Kidney glomerular epithelial cell (primary cell): ENCODE measurements at regions not wholly inside any gene's neighbourhood (a gene's known extent, or its start where the extent isn't known, plus 50 kb on each side); places are given as distances from the start of the nearest gene placed in this dataset.
"Not testable (repeated sequence)": the region's sequence is repeated elsewhere in the genome, so short reads cannot be mapped to it uniquely, and the experiment has no call there.

ENCODE experiments used
- DNase-seq: peaks from one replicate; lab custom pipeline; 2025; lab: John Stamatoyannopoulos, UW

DNA sequence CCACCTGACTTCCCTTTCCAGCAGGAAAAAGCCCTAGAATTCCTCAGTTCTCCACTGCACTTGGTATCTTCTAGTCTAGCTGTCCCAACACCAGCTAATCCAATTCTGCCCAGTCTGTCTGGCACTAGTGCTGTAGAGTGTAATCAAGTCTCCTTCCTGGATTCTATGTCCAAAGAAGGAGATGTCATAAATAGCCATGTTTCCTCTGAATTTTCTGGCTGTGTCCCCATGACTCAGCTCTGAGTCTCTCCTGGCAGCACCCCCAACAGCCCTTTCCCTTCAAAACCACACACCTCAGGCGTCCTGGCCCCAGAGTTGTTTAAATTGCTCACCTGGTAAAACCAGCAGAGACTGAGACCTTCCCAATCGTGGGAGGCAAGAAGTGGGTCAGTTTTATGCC, 197.2 kb downstream of the GRXCR1 start:
- no peak for DNase-seq

DNA sequence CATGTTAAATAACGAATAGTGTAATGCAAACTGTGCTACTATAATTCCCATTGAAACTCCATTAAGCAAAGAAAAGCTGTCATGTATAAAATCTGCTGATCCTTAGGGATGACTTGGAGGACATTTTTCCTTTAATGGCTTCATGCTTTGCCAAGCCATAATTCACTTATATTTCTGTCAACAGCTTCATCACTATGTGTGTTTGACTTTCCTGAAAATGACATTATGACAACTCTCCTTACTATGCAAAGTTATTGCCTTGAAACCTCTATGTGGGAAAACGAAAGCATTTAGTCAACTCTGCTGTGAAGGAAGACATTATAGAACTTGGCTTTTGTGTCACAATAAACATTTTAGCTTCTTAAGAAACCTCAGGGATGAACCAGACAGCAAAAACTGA, 210.5 kb downstream of the GRXCR1 start:
- DNase-seq, result no peak

DNA sequence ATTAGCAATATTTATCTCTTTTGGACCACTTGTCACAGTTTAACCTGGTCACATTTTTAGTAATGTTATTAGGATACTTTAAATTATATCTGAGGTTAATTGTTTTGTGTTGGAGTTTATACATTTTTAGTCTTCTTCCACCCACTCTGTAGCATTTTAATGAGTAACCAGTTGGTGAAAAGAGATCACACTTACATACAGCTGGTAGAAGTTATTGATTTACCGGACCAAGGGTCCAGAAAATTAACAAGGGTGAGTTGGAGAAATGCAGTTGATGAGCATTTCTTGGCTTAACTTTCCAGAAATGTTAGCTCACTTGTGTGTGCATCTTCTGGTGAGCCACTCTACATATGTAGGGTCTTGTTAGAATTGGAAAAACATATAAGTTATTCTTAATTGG, 219.6 kb downstream of the GRXCR1 start:
- DNase-seq, result no peak

- no peak for DNase-seq
Observed at GRCh38 chr4:43113196-43113595, 220.7 kb downstream of the GRXCR1 start.

DNA sequence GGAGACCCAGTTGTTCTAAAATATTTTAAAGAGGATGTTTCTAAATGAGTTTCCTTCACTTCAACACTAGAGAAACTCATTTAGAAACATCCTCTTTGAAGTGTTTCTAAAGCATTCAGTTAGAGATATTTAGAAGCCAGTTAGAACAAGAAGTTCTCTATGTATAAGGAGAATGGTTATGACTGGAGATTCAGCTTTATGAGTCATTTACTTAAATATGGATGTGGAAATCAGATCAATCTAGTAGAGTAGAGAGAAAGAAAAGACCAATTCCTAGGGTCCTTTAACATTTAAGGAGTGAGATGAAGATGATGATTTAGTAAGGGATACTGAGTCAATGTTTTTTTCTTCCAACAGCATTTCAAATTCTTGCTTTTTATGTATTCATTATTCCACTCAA, 234.1 kb downstream of the GRXCR1 start:
- no peak for DNase-seq

DNA sequence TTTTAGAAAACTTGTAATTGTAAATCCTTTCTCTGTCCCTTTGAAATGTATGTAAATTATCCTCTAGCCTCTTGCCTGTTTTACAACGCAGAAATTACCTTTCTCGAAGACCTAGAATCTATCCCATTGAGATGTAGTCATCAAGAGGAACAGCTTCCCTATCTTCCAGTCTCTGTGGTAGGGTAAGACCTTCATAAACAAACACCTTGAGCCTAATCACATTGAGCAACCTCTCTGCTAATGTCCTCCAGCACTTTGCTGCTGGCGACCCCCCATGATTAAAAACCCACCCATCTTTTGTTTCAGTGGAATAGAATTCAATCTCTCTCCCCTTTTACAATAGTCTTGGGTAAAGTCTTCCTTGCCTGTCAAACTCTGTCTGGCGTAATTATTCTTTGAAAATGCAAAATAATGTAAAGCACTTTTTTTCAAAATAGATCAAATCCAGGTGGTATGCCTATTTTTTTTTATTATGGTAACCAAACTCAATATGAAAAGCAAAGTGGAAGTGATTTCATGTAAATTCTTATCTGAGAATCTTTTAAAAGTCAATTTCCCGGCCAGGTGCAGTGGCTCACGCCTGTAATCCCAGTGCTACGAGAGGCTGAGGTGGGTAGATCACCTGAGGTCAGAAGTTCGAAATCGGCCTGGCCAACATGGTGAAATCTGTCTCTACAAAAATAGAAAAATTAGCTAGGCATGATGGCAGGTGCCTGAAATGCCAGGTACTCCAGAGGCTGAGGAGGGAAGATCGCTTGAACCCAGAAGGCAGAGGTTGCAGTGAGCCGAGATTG, 237.9 kb downstream of the GRXCR1 start:
- DNase-seq, result no peak

- DNase-seq, result peak; percentile 73
Observed at GRCh38 chr4:43132010-43132582, 239.6 kb downstream of the GRXCR1 start.

- no peak for DNase-seq
Observed at GRCh38 chr4:43133566-43133965, 241.1 kb downstream of the GRXCR1 start.

DNA sequence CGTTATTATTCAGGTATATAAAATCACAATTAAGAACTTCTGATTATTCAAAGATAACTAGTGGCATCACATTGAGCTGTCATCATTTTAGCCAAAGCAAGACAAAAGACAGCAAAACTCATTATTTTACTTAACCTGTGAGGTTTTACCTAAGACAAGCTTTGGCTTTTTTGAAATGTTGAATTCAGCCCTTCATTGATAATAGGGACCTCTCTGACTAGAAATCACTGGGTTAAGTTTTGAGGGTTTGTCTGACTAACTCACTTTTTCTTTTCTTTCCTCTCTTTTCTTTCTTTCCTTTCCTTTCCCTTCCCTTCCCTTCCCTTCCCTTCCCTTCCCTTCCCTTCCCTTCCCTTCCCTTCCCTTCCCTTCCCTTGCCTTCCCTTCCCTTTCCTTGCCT, 244.2 kb downstream of the GRXCR1 start:
- DNase-seq, result no peak

GRCh38 chr4:43146198-43146597, 253.7 kb downstream of the GRXCR1 start:
- DNase-seq, result no peak

DNA sequence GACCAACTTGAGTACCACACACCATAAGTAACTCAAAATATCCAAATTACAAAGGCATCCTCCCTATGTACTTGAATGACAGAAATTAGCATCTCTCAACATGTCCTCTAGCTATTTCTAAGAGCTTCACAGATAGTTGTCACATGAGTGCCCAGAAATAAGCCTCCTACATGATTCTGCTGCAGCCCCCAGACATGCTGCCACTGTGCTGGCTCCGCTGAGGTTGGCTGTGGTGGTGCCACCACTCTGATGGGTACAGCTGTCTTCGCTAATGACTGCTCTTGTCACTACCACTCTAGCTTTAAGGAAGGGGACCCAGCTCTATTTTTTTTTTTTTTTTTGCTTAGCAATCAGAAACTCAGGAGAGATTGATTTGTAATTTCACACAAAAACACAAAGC, 256.0 kb downstream of the GRXCR1 start:
- DNase-seq, result no peak

GRCh38 chr4:43163101-43163792, 270.7 kb downstream of the GRXCR1 start:
- no peak for DNase-seq

DNA sequence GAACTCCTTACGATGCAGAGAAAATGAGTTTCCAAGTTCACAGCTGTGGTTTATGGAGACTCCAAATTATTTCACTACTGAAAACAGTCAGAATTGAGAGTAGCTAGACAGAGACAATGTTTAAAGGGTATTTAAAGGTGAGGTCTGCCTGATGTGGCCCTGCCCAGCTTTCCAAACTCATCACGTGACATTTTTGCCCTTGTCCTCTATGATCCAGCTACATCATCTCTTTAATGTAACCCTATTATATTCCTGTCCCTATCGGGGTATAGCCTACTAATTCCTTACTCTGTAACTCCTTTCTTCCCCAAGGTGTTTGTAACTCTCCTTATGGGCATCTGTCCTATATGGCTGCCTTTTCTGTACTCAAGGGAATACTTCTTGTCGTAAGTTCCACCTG, 297.2 kb downstream of the GRXCR1 start:
- no peak for DNase-seq

DNA sequence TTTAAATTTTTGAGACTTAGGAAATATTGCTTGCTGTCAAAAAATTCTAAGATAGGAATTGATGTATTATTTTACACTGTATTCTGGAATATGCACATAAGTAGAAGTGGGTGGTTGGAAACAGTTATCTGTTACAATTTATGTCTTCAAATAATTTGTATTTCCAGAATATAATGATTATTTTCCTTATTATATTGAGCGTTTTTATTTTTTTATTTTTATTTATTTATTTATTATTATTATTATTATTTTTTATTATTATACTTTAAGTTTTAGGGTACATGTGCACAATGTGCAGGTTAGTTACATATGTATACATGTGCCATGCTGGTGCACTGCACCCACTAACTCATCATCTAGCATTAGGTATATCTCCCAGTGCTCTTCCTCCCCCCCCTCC, 320.1 kb downstream of the GRXCR1 start:
- not testable (repeated sequence) for DNase-seq

- DNase-seq, result no peak
Observed at GRCh38 chr4:43223820-43224219, 331.3 kb downstream of the GRXCR1 start.

GRCh38 chr4:43224559-43224958, 332.0 kb downstream of the GRXCR1 start:
- no peak for DNase-seq

- no peak for DNase-seq
Observed at GRCh38 chr4:43233321-43233720, 340.8 kb downstream of the GRXCR1 start.

DNA sequence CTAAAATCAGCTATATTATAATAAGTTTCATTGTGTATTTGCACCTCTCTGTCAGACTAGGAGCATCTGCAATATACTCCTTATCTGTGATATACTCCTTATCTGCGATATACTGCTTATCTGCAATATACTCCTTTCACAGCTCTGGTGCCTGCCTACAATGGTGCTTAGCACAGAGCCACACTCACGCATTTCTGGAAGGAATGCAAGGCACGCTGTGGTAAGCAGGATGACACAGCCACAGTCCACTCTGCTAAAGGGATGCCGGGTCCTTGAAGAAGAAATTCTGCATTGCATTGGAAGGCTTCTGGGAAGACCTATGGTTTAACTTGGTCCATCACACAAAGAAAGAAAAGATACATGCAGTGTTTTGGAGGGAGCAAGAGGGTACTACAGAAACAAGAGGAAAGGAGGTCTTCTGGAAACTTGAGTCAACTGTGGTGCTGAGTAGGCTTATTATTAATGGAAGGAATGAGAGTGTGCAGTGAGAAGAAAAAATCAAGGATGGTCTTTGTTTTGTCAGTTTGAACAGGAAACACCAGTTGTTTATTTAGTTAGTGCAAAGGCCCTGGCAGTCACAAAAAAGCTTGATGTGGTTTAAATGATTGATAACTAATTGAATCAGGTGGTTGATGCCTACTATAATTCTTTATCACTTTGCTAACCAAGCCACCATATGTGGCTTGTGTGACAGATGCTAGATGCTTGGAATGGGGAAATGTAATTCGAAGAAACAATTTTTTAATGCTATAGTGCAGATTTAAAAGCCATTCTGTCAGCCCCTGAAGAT, 342.3 kb downstream of the GRXCR1 start:
- DNase-seq, result no peak

- DNase-seq, result no peak
Observed at GRCh38 chr4:43238008-43238407, 345.5 kb downstream of the GRXCR1 start.

DNA sequence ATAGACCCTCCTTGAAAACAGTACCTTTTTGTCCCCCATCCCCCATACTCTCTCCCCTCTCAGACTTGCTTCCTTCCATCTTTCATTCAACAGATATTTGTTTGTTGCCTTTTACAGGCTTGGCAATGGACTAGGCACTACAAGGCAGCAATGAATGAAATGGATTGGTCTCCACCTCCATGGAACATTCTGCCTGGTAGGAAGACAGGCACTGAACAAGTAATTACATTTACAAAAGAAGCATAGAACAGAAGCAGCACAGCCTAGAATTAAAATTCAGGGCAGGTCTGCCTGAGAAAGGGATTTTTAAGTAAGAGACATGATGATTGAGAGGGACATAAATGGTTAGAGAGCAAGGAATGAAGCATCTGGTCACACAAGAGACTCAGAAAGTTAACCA, 346.1 kb downstream of the GRXCR1 start:
- no peak for DNase-seq

GRCh38 chr4:43241104-43241503, 348.6 kb downstream of the GRXCR1 start:
- DNase-seq, result no peak

DNA sequence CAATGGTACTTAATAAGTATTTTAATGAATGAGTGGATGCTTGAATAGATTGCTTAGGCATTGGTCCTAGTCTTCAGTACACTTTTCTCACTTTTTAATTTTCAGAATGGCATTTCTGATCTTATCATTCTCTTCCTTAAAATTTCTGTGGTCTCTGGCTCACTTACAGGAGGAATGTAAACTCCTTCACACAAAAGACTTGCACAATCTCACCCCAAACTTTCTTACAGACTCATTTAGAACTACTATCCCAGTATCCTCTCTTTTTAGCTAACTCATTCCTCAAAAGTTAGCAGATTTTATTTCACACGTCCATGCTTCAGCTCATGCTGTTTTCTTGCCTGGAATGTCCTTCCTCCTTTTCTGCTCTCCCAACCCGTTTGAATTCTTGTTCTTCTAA, 350.1 kb downstream of the GRXCR1 start:
- DNase-seq, result no peak
